OCI-M1 (cell line): ENCODE measurements at regions not wholly inside any gene's neighbourhood (a gene's known extent, or its start where the extent isn't known, plus 50 kb on each side); places are given as distances from the start of the nearest gene placed in this dataset.

Experiments used
- DNase-seq: peaks from one replicate; lab custom pipeline; 2025; lab: John Stamatoyannopoulos, UW

DNA sequence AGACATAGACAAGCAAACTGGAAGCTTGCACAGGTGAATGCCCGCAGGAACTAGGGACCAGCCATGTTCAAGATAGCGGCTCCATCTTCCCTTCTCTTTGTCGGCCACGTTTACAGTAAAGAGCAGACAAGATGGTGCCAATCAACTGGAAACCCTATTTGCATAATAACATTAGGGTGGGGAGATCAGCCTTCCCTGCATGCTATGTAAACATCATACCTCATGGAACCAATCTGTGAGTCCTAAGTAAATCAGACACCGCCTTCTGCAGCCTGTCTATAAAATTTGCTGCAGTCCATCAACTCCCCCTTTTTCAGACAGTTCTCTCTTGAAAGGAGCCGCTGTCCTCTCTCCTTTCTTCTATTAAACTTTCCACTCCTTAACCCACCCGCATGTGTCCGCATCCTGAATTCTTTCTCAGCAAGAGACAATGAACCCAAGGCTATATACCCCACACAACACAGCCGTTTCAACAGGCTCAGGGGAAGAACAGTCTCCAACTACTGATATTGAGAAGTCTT is 384.4 kb downstream of the EIPR1 start:
- DNase-seq: no peak

DNA sequence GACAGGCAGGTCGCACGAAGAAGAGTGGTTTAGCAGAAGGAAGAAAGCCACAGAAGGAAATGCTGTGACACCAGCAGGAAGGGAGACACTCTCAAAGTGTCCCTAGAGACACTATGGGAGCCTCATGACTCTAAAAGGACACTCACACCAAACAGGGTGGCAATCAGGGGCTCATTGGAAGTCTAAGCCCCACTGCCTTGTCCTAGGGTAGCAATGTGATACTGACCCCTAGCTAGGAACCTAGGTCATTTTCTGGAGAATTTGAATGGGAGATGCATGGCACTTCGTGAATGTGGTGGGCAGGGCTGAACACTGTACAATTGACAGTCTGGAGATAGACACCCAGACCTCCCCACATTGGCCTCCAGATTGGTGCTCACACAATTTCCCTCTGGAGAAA is 385.0 kb downstream of the EIPR1 start:
- DNase-seq: no peak

DNA sequence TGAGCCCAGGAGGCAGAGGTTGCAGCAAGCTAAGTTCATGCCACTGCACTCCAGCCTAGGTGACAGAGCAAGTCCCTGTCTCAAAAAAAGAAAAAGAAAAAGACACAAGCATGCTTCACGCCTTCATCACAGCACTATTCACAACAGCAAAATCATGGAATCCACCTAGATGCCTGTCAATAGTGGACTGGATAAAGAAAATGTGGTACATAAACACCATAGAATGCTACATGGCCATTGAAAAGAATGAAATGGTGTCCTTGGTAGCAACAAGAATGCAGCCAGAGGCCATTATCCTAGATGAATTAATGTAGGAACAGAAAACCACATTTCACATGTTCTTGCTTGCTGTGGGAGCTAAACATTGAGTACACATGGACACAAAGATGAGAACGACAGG is 392.6 kb downstream of the EIPR1 start:
- DNase-seq: no peak

DNA sequence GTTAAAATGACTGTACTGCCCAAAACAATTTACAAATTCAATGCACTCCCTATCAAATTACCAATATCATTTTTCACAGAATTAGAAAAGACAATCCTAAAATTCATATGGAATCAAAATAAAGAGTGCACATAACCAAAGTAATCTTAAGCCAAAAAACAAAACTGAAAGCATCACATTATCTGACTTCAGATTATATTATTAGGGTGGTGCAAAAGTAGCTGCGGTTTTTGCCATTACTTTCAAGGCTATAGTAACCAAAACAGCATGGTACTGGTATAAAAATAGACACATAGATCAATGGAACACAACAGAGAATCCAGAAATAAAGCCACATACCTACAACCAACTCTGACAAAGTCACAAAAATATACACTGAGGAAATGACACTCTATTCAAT is 396.6 kb downstream of the EIPR1 start:
- DNase-seq: no peak

DNA sequence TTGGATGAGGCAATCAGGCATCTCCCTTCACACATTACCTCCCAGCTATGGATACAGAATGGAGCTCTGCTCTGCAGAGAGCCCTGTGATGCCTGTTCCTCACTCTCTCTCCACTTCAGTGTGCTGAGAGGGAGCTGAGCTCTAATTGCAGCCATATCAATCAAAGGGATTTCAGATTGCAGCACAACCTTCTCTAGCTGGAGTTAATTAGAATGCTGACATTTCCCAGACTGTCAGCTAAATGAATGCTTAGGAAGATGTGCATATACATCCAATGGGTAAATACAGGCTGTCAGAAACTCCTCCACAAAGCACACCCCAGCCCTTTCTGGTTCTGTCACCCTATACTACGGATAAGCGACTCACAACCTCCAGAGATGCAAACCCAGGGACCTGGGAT is 402.6 kb downstream of the EIPR1 start:
- DNase-seq: no peak

DNA sequence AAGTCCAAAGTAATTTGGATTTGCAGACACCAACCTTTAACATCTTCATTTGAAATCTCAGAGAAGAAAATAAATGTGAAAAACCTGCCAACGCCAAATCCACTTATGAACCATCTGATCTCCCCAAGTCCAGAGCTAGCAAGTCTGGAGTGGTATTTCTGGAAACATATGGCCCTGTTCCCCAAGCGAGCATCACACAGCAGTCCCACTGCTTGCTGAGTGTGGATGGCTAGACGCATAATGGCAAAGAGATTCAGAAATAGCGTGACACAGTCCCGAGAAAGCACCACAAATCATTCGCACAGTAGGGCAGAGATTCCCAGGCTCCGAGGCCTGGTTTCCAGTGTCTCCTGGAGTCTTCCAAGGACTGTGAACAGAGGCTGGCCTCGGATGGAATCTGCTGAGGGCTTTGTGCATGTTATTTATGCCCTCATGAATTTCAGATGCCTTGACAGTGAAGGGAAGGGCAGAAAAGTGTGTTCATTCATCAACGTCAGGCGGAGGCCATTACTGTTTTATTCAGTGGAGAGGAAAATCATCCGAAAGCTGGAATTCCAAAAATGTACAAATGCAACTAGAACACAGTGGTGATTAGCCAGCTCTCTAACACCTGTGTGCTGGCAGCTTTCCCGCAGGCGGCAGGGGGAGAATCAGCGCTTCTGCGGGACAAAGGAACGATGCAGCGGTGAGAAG is 417.0 kb downstream of the EIPR1 start:
- DNase-seq: no peak

DNA sequence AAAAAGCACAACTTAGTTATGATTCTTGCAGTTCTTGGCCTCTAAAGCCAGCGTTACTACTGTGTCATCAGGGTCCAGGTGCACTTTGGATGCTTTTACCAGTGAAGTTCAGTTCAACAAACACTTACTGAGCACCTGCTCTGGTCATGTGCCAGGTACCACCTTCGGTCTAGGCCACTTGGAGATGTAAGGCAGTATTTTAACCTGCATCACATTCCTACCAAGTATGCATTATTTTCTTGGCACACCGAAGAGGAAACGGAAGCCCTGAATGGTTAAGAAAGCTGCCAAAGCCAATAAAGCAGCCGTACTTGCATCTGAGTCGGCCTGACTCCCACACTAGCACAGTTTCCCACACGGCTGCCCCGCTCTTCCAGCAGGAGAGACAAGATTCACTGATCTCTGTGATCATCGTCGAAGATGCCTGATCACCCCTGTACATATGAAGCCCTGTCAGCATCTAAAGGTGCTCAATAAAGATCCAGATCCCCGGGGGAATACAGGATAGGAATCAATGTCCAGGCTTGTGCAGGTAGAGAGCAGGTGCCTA is 427.1 kb downstream of the EIPR1 start:
- DNase-seq: no peak

DNA sequence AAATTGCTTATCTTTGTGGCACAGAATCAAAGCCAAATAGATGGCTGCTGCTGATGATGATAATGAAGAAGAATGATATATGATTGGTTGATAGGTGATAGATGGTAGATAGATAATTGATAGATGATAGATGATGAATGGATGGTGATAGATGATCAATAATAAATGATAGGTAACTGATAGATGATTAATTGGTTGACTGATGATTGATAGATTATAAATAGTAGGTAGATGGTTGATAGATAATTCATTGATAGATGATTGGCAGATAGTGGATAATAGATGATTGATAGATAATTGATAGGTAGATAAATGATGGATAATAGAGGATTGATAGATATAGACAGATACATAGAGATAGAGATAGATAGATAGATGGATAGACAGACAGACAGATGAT is 430.2 kb downstream of the EIPR1 start:
- DNase-seq: no peak

DNA sequence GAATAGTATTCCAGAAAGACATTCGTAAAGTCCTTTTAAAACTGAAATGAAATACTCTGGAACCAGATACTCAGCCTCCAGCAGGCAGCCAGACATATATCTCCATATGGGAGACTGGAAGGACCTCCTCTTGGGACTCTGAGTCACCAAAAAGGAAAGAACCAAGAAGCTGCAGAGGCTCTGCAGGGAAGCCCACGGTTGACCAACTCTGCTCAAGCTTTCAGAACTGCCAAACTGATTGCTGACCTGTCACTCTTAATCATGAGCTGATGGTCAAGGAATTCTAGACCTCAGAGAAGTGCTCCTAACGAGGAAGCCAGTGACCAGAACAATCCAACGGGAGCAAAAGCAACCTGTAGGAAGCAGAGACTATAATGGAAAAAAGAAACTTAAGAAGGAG is 434.7 kb downstream of the EIPR1 start:
- DNase-seq: no peak

DNA sequence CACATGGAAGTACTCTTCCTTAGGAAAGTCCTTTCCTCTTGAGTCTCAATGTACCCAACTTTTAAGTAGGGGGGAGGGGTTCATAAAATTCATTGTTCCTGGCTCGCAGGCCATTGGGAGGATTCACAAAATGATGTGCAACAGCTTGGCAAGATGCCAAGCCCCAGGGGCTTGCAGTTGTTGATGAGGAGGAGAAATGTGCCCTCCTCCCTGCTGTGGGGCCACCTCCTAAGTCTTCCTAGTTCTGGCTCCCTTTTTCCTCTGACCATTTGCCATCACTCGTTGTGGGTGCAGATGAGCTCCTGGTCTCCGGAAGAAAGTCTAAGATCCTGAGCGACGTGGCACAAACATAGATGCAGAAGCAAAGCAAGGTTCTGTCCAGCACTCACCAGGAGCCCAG is 435.4 kb downstream of the EIPR1 start:
- no peak for DNase-seq

DNA sequence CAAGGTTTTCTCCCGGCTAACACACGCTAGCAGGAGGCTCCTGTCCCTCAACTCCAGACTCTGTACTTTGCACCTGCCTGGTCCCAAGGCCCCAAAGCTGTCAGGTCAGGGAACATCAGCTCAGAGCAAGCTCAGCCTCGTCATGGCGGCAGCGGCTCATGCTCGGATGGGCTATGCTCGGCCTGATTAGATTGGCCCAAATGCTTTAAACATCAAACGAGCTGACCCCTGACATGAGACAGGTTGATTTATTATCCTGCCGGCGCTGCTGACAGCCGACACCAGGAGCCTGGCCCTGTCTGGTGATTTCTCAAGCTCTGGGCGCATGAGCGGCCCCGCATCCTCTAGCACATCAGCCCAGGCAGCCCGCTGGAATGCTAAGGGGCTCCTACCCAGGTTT is 436.4 kb downstream of the EIPR1 start:
- no peak for DNase-seq

DNA sequence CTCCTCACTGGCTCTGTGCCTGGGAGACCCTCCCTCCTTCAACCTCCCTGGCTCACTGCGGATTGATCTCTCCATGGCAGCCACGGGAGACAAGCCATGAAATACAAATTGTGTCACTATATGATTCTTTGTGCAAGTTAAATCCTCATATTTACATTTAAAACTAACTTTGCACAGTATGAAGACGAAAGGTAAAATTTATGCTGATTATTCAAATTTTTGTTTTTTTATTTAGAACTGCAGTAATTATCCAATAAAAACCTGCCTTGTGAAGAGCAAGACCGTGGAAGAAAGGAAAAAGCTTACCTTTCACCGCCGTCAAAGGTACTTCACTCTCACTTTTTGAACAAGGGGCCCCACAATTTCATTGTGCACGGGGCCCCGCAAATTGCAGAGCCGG is 436.9 kb downstream of the EIPR1 start:
- no peak for DNase-seq

DNA sequence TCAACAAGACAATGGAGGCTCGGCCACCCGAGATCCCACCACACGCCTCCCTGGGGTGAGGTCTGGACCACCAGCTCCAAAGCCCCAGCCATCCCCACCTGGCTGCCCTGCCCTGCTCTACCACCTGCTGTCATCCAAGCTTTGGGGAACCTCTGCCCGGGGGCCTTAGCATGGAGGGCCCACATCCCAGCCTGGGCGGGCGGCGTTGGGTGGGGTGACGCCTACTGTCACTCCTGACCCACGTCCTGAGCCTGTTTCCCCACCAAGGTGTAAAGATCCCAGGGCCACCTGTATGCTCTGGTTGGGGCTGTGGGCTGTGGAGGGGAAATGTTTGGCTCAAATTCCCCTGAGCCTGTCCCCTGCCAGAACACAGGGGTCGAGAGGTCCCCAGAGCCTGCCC is 437.6 kb downstream of the EIPR1 start:
- no peak for DNase-seq

DNA sequence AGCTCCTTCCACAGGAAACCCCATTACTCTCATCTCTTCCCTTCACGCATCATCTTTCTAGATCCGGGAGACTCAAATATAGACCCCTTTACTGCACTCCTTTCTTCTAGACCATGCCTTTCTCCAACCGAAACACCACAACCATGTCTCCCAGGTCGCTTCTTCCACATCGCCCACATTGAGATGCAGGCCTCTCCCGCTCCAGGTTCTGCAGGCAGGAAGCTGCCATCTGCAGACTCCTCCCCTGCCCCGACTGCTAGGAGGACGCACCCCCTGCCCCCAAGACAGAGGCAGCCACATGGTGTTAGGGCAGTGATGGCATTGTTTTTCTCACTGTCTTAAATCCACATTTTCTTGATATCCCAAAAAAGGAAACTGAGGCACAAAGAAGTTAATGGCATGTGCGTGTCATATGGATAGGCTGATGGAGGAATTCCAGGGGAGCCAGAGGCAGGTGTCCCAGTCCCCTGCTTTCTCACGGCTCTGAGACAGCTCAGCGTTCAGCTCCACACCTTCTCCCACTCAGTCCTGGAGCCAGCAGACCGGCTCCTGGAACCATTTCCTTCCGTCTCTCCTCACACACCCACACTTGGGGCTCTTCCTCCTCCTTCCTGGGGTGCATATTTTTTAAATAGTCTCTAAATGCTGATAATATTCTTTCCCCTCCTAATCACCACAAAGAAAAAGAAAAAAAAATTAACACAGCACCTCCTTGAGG is 438.4 kb downstream of the EIPR1 start:
- DNase-seq: no peak

DNA sequence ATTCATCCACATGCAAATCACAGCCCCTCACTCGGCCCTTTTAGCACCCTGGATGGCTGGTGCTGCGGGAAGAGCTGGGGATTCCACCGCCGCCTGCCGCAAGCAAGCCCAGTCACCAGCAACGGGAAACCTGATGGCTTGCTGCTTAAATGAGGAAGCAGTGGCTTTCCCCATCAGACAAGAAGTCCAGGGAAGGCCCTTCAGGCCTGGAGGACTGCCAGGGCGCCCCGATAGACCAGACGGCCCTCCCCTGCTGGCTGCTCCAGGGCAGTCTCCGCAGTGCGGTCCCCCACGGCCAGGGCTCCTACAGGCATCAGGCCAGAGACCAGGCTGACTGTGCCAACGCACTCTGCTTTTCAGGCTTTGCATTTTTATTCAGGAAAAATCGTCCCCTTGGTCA is 439.1 kb downstream of the EIPR1 start:
- no peak for DNase-seq

DNA sequence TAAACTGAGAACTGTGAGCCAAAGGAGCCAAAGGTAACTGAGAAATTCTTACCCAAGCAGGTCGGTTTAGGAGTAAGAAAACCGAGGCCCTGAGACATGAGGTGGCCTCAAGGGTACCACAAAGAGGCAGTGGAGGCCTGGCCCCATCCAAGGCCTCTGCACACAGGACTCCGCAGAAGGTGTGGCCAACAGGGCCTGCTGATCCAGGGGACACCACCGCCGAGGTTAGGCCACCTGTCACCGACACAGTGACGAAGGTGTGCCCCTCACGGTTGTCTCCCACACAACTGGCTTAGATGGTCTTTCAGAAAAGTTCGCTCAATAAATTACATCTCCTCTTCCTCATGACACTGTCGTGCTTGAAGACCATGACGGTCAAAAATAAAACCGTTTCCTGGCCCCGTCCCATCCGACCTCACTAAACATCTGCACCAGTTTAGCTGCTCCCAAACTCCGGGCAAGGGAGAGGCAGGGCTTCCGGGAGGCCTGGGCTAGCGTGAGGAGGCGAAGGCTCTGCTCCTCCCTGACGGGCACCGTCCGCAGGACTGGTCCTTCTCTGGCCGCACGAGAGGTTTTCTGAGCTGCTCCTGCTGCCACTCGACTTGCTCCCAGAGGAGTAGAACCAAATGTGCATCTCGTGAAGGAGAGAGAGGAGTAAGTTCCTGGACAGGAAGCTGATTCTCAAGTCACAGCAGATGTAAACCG is 442.0 kb downstream of the EIPR1 start:
- no peak for DNase-seq

DNA sequence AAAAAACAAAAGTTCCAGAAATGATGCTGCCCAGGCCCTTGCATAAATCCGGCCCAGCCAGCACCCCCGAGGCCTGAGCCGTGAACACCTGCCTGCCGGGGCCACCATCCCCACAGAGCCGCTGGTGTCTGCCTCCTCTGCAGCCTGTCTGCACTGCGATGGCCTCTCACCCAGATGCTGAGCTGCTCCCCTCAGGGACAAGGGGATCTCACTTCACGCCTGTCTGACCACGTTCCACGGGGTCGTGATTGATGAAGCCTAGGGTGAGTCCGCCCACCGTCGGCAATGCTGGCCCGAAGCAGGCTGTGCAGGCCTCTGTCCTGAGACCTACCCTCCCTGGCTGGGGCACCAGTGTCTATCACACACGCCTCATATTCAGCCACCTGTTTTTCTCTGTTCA is 444.2 kb downstream of the EIPR1 start:
- no peak for DNase-seq

DNA sequence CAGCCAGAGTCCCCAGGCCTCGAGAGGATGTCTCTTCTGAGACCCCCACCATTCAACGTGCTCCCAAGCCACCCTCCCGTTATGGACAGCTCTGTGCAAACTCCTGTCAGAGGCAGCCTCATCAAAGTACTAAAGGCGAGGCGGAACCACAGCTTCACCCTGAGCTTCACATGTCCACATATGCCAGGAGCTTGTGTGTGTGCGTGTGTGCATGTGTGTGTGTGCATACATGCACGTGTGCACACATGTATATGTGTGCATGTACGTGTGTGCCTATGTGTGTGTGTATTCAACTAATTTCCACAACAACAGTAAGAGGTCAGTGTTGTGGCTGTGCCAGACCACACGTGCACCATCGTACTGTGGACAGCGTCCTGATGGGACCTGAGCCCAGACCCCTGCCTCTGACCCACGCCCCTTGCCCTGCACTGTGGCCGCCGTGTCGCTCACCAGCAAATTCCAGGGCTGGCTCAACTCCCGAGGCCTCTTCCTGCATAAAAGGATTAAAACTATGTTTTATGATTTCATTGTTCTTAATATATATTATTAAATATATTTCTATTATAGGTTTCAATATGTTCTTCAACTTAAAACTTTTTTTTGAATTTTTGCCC is 444.8 kb downstream of the EIPR1 start:
- DNase-seq: no peak

DNA sequence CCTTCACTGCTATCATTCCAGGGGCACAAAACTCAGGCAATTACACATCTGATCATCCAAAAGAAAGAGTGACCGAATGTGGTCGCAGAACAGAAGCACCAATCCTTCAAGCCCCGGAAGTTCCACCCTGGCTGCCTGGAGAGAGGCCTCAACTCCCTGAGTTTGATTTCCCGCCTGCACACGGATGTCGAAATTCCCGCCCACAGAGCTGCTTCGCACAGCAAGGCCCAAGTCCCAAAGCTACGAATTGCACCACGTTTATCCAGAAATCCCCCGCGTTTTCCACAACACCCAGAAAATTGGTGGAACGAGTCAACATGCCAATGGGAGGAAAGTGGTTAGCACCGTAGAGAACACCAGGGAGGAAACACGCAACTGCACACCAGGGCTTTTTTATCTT is 445.4 kb downstream of the EIPR1 start:
- DNase-seq: no peak

DNA sequence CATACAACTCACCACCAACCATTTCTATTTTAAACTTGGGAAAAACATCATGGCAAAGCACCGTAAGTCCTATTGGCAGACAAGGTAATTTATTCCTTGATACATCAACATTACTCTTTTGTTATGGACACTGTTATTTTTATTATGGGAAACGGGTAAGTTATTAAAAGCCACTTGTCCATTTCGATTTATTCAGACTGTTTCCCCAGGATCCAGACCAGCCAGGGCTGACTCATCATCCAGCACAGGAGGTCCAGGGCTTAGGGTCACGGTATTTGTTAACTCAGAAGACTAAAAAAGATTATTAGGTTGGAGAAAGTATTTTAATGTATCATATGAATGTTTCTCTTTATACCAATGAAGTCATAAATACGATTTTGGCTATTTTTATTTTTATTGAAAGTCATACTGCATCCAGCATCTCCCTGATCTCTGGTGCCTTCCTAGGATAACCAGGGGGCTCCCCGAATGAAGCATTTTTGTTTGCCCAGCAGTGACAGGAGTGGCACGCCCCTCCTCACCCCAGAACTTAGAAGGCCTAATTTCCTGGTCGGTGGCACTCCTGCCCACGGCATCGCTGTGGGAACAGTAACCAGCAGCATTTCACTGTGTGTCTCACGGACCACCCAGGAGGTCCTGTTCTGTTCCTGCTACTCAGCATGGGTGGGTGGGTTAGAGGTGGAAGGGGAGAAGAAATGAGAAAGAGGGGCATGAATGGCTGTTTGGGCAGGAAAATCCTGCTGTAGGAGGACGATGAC is 446.1 kb downstream of the EIPR1 start:
- DNase-seq: no peak

DNA sequence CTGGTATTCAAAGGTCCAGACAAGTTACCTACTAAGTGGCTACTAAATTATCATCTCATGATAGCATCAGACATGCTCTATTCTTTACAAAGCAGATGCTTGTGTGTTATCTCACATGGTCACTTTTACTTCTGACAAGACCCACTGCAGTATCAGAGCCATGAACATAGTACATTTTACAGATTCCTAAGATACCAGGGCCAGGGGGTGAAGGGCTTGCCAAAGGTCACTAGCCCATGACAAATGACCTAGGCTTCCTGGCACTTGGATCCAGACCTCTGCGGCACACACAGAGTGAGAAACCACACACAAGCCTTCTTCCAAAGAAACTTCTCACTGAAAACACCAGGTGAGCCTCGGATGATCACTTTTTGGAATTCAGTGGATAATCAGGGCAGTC is 446.8 kb downstream of the EIPR1 start:
- DNase-seq: no peak

DNA sequence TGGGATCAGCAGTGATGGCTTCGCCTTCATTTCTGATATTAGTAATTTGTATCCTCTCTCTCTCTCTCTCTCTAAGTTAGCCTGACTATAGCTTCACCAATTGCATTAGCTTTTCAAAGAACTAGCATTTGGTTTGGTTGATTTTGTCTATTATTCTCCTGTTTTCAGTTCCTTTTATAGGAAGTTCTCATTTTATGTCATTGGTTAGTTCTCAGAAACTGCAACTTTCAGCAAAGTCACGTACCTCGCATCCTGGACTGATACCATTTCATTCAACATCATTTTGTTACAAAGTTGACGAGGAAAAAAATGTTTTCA is 450.8 kb downstream of the EIPR1 start:
- DNase-seq: no peak
